GM03348 (cell line): ENCODE measurements at regions not wholly inside any gene's neighbourhood (a gene's known extent, or its start where the extent isn't known, plus 50 kb on each side); places are given as distances from the start of the nearest gene placed in this dataset.

Experiments
- DNase-seq: peaks from one replicate; pipeline ENCODE4 v3.0.0; 2012; ENCODE audit warnings: low spot score

DNA sequence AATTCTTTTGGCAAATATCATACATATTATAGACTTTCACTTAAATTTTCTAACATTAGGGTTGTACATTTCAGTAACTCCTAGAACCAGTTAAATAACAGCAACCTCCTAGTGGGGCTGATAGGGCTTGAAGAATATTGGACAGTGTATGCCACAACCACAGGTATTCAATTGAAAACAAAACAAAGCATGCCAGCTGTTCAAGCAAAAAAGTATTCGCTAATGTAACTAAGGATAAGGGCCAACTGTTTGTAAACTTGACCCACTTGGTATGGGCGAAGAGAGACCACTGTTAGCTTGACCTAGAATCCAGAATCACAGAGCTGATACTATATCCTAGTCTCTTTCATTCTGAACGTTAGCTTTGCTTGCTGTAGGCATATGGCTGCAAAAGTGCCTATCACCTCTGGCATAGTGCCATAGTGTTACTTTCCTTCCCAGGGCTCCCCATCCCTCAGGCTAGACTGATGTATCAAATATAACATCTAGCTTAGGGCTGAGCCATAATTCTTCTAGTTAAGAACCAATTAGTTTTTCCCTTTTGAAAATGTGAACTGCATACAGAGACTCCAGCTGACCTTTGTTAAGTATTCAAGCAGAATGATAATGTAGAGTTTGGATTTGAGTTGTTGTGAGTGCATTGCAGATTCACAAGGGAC, 458.8 kb upstream of the NRXN1 start:
- no peak for DNase-seq

- no peak for DNase-seq
Observed at GRCh38 chr2:51484605-51485004, 452.7 kb upstream of the NRXN1 start.

DNA sequence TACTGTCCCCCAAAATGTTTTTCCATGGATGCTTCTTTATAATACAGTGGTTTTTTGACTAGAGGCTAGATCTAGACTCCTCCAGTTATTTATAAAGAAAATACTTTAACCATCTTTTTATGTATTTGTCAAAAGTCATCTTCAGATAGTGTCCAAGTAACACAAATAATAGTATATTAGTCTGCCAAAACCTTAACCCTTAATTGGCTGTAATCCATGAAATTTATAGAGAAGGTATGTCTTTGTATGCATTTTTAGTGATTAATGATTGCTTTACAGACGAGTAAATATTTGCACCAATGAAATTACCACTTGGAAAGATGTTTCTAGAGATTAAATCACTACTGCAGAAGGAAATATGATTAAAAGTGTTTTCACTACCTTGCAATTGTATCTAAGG, 451.8 kb upstream of the NRXN1 start:
- no peak for DNase-seq

DNA sequence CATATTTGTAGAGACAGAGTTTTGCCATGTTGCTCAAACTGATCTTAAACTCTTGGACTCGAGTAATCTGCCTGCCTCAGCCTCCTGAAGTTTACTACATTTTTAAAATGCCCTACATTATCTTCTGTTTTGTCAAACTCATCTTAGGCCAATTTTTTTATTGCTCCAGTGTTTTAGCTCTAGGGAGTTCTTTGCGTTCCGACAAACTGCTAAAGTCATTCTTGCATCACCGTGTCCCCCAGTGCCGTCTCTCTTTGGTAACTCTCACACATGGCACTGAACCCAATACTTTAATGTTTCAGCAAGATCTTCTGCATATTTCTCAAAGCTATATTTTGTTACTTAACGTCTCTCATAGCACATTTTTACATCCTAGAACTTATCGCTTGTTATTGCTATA, 440.9 kb upstream of the NRXN1 start:
- DNase-seq: no peak

DNA sequence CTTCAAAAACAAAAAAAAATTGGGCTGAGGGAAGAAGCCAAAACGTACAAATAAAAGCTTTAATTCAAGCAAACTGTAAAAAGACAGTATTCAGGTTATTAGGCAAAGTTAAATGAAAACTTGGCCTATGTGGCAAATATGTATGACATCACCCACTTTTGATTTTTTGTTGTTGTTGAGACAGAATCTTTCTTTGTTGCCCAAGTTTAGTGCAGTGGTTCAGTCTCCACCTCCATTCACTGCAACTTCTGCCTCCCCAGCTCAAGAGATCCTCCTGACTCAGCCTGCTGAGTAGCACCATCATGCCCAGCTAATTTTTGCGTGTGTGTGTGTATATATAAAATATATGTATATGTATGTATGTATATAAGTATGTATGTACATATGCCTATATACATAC, 440.4 kb upstream of the NRXN1 start:
- DNase-seq: peak; percentile 2

DNA sequence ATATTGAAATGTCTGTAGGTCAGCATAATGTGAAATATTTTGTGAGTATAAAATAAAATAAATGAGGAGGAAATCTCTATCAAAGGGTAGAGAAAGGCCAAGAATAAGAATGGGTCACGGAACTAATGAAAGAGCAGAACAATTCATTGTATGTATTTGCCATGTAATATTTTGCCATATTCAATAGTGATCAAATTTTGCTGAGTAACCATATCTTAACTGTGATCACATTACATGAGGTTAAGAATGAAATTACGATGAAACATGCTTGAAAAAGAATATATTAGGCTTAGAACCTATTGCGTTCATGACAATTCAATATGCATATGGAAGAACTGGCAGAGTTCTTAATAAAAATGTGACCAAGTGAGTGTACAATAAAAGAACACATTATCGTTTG, 437.2 kb upstream of the NRXN1 start:
- no peak for DNase-seq

GRCh38 chr2:51465326-51465725, 433.4 kb upstream of the NRXN1 start:
- DNase-seq: no peak

DNA sequence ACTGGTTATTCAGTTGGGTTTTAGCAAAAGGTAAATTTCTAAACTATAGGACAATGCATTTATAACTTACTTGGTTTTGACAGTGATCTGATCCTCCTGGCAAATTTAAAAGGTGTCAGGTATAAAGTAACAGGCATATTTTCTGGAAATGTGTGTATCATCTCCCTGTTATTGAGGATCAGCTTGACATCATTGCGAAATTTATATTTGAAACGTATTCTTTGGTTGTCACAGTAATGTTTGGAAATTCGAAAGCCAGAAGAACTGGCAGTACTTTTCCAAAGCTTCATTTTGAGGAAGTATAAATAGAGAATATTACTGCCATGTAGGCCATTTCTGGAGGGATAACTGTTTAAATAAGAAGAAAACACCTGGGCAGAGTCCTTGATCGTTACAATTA, 422.2 kb upstream of the NRXN1 start:
- no peak for DNase-seq

GRCh38 chr2:51448911-51449310, 417.0 kb upstream of the NRXN1 start:
- DNase-seq: no peak

- DNase-seq: no peak
Observed at GRCh38 chr2:51441786-51442185, 409.9 kb upstream of the NRXN1 start.

- DNase-seq: peak; percentile 9
Observed at GRCh38 chr2:51424418-51424817, 392.5 kb upstream of the NRXN1 start.

DNA sequence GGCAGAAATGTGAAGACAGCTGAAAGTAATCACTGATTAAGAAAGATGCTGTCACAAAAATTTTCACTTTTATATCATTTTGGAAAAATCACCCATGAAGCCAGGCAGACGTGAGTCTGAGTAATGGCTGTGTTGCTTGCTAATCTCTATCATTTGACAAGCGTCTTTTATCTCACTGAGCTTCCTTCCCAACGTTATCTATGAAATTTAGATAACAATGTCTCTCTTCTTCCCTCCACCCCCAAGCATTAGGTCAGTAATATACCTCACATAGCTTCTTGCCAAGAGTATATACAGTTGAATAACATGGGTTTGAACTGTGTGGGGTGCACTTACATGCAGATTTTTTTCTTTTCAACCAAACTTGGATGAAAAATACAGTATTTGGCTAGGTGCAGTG, 388.6 kb upstream of the NRXN1 start:
- DNase-seq: no peak

- DNase-seq: no peak
Observed at GRCh38 chr2:51413726-51414125, 381.8 kb upstream of the NRXN1 start.

DNA sequence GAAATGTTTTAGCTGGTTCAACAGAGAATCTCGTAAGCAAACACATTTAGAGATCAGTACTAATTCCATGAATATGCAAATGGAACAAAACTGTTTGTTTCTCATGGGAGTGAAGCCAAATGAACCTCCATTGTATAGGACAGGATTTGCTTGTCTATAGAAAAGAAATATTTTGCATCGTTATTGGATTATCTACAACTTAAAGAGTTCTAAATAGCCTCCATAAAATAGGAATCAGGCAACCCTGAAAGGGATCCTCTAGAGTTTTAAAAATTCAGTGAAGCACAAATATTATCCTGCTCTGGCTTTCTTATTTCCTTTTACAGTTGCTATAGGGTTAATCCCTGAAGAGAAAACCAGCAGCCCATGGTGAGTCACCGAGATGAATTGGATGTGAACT, 378.4 kb upstream of the NRXN1 start:
- no peak for DNase-seq

DNA sequence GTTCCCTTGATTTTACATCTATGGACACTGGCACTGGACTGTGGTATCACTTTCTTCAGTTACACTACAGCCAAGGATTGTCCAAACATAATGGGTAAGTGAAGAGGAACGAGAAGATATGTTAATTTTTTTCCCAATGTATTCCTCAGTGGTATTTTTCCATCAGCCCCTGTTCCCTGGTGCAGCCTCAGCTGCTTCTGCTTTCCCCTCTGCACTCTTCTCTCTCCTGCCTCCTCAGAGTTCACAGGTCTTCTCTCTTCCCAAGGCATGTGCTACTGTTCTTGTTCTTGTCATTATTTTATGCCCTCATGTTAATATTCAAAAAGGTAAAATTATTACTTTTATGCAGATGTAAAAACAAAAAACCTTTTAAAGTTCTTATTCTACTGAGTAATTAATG, 378.0 kb upstream of the NRXN1 start:
- no peak for DNase-seq

GRCh38 chr2:51404226-51404625, 372.3 kb upstream of the NRXN1 start:
- no peak for DNase-seq

- no peak for DNase-seq
Observed at GRCh38 chr2:51401546-51401945, 369.6 kb upstream of the NRXN1 start.

DNA sequence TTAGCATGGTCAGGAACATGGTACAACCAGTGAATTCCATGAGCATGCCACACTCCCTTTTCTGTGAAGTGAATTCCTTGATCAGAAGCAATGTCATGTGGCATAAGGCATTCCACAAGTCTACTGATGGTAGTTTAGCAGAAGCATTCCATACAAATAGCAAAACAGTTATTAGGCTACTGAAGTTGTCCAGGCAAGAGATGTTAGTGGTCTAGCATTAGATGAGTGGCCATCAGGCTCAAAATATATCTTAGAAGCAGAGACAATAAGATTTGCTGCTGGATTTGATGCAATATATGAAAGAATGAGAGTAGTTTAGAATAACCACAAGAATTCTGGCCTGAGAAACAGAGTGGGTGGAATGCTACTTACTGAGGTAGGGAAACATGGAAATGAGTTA, 355.3 kb upstream of the NRXN1 start:
- peak; percentile 49 for DNase-seq

DNA sequence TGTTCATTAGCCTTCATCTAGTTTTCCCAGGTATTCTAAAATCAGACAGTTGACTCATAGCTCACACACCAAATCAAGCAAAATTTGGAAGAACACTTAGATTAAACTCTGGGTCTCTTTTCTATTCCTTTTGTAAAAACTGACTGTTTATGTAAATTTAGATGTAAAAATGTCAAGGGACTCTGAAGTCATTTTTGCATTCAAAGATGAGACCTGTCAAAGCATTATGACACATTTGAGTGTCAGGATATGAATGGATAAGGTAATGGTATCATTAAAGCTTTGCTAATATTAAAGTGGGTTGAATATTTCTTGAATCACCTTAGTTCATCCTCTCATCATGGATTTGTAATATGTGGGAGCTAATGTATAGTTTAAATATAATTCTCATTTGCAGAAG, 348.1 kb upstream of the NRXN1 start:
- DNase-seq: no peak

- DNase-seq: no peak
Observed at GRCh38 chr2:51368250-51368649, 336.3 kb upstream of the NRXN1 start.

DNA sequence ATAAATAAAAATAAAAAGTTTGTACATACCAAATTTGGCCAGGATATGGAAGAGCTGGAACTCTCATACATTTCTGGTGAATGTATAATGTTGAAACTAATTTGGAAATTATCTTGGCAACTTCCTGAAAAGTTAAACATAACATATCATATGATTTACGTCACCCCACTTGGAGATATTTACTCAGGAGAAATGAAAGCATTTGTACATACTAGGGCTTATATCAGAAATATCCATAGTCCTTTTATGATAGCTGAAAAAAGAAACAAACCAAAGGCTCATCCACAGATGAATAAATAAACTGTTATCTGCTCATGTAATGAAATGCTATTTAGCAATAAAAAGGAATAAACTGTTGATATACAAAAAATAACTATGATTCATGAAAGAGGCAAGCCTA, 318.2 kb upstream of the NRXN1 start:
- DNase-seq: no peak

- no peak for DNase-seq
Observed at GRCh38 chr2:51344886-51345285, 313.0 kb upstream of the NRXN1 start.

GRCh38 chr2:51335087-51336058, 303.4 kb upstream of the NRXN1 start:
- DNase-seq: no peak

DNA sequence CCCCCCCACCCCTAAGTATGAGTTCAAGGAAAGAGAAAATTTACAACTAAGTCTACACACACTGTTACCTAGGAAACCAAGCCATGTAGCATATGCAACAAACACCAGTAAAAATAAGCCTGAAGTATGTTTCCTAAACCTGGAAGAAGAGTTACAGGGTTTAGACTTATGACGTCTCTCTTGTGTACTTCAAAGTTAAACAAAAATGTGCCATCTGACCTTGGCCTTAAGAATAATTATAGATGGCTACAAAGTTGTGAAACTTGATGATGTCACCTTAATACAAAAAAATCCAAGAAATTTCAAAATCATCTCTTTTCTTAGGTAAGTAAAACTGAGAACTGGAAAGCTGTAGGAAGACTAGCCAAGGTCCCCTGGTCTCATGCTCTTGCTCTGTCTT, 297.6 kb upstream of the NRXN1 start:
- no peak for DNase-seq
